Natural killer cell treated with Interleukin-12 subunit alpha and Interleukin-12 subunit beta and Interleukin-15 and Interleukin-18, amount 100 ng/mL, for 72 hours (primary cell): ENCODE measurements at regions not wholly inside any gene's neighbourhood (a gene's known extent, or its start where the extent isn't known, plus 50 kb on each side); places are given as distances from the start of the nearest gene placed in this dataset.

Experiments used
- ATAC-seq, 2 donors: fragments of 150-1000 bp; cut with Tn5 transposase in 1 of 2; sonication (Bioruptor Pico), chemical (Tn5 transposase) in 1 of 2; 2 replicates each; pipeline ENCODE4 v1.10.0; 2021
- DNase-seq: peaks from one replicate; pipeline ENCODE4 v3.0.0; 2022; ENCODE audit warnings: low spot score
- H3K27ac Mint-ChIP-seq, 2 donors: 1 replicate in 1 of 2; 2 replicates in 1 of 2; pipeline ENCODE4 v1.8.0; 2022; ENCODE audit warnings: mixed read lengths in 2 of 2, mild to moderate bottlenecking in 1 of 2, moderate library complexity in 1 of 2
- H3K27me3 Mint-ChIP-seq, 2 donors: 1 replicate in 1 of 2; 2 replicates in 1 of 2; pipeline ENCODE4 v1.8.0; 2022; ENCODE audit warnings: mixed read lengths in 2 of 2
- H3K36me3 Mint-ChIP-seq: one replicate; pipeline ENCODE4 v1.8.0; 2022; ENCODE audit warnings: mixed read lengths
- H3K4me1 Mint-ChIP-seq, 2 donors: 1 replicate in 1 of 2; 2 replicates in 1 of 2; pipeline ENCODE4 v1.8.0; 2022; ENCODE audit warnings: low read depth in 2 of 2, mixed read lengths in 2 of 2, mild to moderate bottlenecking in 1 of 2
- H3K4me3 Mint-ChIP-seq: one replicate; pipeline ENCODE4 v1.8.0; 2022; ENCODE audit warnings: mixed read lengths
- H3K9me3 Mint-ChIP-seq: 2 replicates; pipeline ENCODE4 v1.8.0; 2022; ENCODE audit warnings: mixed read lengths

- Mint-ChIP-seq H3K27me3 (no peaks in the 10 kb centered on the region), H3K4me3 (no peak overlapping the region), H3K27ac (no peak overlapping the region), H3K36me3 (peaks cover 5% of the 10 kb centered on the region), H3K4me1 (no peaks in the 10 kb centered on the region), H3K9me3 (peaks cover 3% of the 10 kb centered on the region)
- ATAC-seq: no peak
- no peak for DNase-seq
Measured at GRCh38 chr12:60096727-60097126, 500.9 kb downstream of the SLC16A7 start.

GRCh38 chr12:60100160-60100559 lies 504.3 kb downstream of the SLC16A7 start:
- H3K4me3 Mint-ChIP-seq: no peak overlapping the region
- DNase-seq (no peak), ATAC-seq (no peak)
- H3K36me3 Mint-ChIP-seq: peaks cover 5% of the 10 kb centered on the region
- H3K27ac Mint-ChIP-seq: no peak overlapping the region
- no peaks in the 10 kb centered on the region for H3K27me3 Mint-ChIP-seq
- peaks cover 6% of the 10 kb centered on the region for H3K9me3 Mint-ChIP-seq
- no peaks in the 10 kb centered on the region for H3K4me1 Mint-ChIP-seq

- DNase-seq (no peak), ATAC-seq (no peak)
- H3K27ac Mint-ChIP-seq: no peak overlapping the region
- peaks cover 5% of the 10 kb centered on the region for H3K36me3 Mint-ChIP-seq
- no peaks in the 10 kb centered on the region for H3K4me1 Mint-ChIP-seq
- no peaks in the 10 kb centered on the region for H3K27me3 Mint-ChIP-seq
- H3K9me3 Mint-ChIP-seq: peaks cover 6% of the 10 kb centered on the region
- H3K4me3 Mint-ChIP-seq: no peak overlapping the region
Measured at GRCh38 chr12:60100852-60101251, 505.0 kb downstream of the SLC16A7 start.

DNA sequence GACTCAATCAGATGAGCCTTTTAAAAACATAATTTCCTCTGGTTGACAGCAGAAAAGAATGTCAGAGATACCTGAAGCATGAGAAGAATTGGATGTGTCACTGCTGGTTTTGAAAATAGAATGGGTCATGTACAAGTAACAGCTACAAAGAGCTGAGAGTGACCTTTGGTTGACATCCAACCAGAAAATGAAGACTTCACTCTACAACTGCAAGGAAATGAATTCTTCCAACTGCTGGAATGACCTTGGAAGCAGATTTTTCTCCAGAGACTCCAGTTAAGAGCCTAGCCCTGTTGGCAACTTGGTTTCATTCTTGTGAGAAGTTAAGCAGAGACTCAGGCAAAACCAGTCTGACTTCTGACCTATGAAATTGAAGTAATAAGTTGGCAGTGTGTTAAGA lies 505.9 kb downstream of the SLC16A7 start:
- no peak for DNase-seq
- Mint-ChIP-seq H3K4me1 (no peaks in the 10 kb centered on the region), H3K9me3 (peaks cover 6% of the 10 kb centered on the region), H3K27me3 (no peaks in the 10 kb centered on the region), H3K4me3 (no peak overlapping the region), H3K36me3 (peaks cover 5% of the 10 kb centered on the region), H3K27ac (no peak overlapping the region)
- no peak for ATAC-seq

GRCh38 chr12:60106214-60106613 lies 510.4 kb downstream of the SLC16A7 start:
- no peak overlapping the region for H3K4me3 Mint-ChIP-seq
- ATAC-seq: no peak

DNA sequence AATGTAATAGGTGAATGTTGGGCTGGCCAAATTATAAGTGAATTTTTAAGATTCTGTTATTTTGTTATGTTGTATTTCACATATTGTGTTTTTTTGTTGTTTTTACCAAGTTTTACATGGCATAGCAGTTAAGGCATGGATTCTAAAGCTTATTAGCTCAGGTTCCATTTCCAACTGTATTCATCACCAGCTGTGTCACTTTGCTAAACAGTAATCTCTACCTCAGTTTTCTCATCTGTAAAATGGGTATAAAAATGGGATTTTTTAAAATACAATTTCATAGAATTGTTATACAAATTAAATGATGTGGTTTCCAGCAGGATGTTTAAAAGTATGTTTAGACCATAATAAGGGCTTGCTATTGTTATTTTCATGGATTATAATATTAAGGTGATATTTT lies 512.2 kb downstream of the SLC16A7 start:
- Mint-ChIP-seq H3K36me3 (no peaks in the 10 kb centered on the region), H3K4me1 (no peaks in the 10 kb centered on the region), H3K4me3 (no peak overlapping the region), H3K9me3 (peaks cover 3% of the 10 kb centered on the region), H3K27me3 (no peaks in the 10 kb centered on the region), H3K27ac (no peak overlapping the region)
- DNase-seq (no peak), ATAC-seq (no peak)

More at GRCh38 chr12:60106214-60106613, 510.4 kb downstream of the SLC16A7 start:
- H3K27ac Mint-ChIP-seq: no peak overlapping the region
- no peaks in the 10 kb centered on the region for H3K4me1 Mint-ChIP-seq
- no peaks in the 10 kb centered on the region for H3K27me3 Mint-ChIP-seq
- no peaks in the 10 kb centered on the region for H3K36me3 Mint-ChIP-seq
- DNase-seq: no peak
- peaks cover 3% of the 10 kb centered on the region for H3K9me3 Mint-ChIP-seq

DNA sequence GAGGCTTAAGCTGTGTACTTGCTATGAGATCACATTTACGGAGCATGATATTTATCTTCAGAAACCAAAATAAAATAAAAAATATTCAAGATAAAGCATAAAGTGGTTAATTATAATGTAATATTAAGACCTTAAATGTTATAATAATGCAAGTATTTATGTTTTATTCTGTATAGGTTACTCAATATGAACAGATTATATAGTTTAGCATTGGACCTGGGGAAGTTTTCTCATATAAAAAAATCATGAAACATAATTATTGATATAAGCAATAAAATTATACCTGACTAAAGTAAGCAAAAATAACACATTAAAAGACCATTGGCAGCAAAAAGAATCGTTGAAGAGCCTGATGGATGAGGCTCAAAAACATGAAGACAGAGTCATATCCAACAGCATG lies 516.2 kb downstream of the SLC16A7 start:
- Mint-ChIP-seq H3K4me1 (no peaks in the 10 kb centered on the region), H3K4me3 (no peak overlapping the region), H3K36me3 (peaks cover 10% of the 10 kb centered on the region), H3K9me3 (peaks cover 6% of the 10 kb centered on the region), H3K27ac (no peak overlapping the region), H3K27me3 (no peaks in the 10 kb centered on the region)
- DNase-seq (no peak), ATAC-seq (no peak)

DNA sequence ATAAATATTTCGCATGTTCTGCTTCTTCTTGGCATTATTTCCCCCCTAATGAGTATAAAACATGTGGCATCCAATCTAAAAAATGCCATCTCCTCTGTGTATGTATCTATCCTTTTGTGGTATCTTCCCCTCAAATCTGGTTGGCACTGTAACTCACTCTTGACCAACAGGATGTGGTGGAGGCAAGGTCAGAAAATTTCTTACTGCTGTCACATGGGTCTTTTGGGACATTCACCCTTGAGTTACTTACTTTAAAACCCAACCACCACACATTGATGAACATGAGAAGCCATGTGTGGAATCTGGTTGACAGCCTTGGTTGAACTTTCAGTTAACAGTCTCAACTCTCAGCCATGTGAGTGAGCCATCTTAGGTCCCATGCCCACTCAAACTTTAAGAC lies 516.9 kb downstream of the SLC16A7 start:
- Mint-ChIP-seq H3K4me1 (no peaks in the 10 kb centered on the region), H3K9me3 (peaks cover 9% of the 10 kb centered on the region), H3K27ac (no peak overlapping the region), H3K36me3 (peaks cover 10% of the 10 kb centered on the region), H3K4me3 (no peak overlapping the region), H3K27me3 (no peaks in the 10 kb centered on the region)
- ATAC-seq (no peak), DNase-seq (no peak)

- Mint-ChIP-seq H3K27ac (no peak overlapping the region), H3K4me1 (no peaks in the 10 kb centered on the region), H3K9me3 (peaks cover 11% of the 10 kb centered on the region), H3K36me3 (peaks cover 10% of the 10 kb centered on the region), H3K4me3 (no peak overlapping the region), H3K27me3 (no peaks in the 10 kb centered on the region)
- ATAC-seq: no peak
- no peak for DNase-seq
Measured at GRCh38 chr12:60114169-60114568, 518.3 kb downstream of the SLC16A7 start.

- no peaks in the 10 kb centered on the region for H3K4me1 Mint-ChIP-seq
- H3K36me3 Mint-ChIP-seq: peaks cover 10% of the 10 kb centered on the region
- H3K27me3 Mint-ChIP-seq: no peaks in the 10 kb centered on the region
- DNase-seq (no peak), ATAC-seq (no peak)
- no peak overlapping the region for H3K27ac Mint-ChIP-seq
- H3K9me3 Mint-ChIP-seq: peaks cover 17% of the 10 kb centered on the region
- no peak overlapping the region for H3K4me3 Mint-ChIP-seq
Measured at GRCh38 chr12:60119327-60119726, 523.5 kb downstream of the SLC16A7 start.

DNA sequence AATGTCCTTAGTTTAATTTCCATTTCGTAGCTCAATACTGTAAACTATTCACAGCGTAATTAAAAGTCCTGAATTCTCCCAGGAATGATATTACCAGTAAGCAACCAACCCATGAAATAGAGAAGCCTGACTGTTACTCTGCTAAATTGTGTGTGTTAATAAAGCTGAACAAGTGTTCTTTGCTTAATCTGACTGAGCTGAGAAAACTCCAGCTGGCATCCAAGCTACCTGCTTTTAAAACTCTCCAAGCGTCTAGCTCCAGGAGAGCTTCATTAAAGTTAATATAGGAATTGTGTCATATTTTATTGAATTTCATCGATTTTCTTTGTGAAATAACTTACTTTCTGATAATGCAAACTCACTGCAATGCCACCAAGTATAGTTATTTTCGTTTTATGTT lies 524.4 kb downstream of the SLC16A7 start:
- Mint-ChIP-seq H3K9me3 (peaks cover 18% of the 10 kb centered on the region), H3K4me1 (no peaks in the 10 kb centered on the region), H3K36me3 (peaks cover 10% of the 10 kb centered on the region), H3K4me3 (no peak overlapping the region), H3K27me3 (no peaks in the 10 kb centered on the region), H3K27ac (no peak overlapping the region)
- ATAC-seq: no peak
- DNase-seq: no peak

- no peak for ATAC-seq
- no peak overlapping the region for H3K27ac Mint-ChIP-seq
Measured at GRCh38 chr12:60123557-60123956, 527.7 kb downstream of the SLC16A7 start.

DNA sequence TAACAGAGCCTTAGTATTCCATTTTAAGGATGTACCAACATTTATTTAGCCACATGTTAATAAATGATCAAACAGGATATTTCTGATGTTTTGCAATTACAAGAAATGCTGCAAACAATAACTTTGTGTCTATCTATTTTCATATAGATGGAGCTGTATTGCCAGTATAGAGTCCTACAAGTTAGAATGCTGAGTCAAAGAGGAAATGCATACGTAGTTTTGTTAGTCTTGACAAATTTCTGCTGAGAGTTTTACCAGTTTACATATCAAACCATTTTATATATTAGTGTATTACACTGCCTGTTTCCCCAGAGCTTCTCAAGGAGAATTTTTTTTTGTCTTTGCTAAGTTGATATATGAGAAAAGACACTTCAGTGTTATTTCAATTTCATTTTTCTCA lies 541.7 kb downstream of the SLC16A7 start:
- Mint-ChIP-seq H3K4me1 (no peaks in the 10 kb centered on the region), H3K9me3 (peaks cover 15% of the 10 kb centered on the region), H3K27me3 (no peaks in the 10 kb centered on the region), H3K4me3 (no peak overlapping the region), H3K36me3 (peaks cover 4% of the 10 kb centered on the region), H3K27ac (no peak overlapping the region)
- ATAC-seq: no peak
- no peak for DNase-seq

More at GRCh38 chr12:60123557-60123956, 527.7 kb downstream of the SLC16A7 start:
- Mint-ChIP-seq H3K27me3 (no peaks in the 10 kb centered on the region), H3K4me1 (no peaks in the 10 kb centered on the region), H3K4me3 (no peak overlapping the region), H3K36me3 (peaks cover 7% of the 10 kb centered on the region), H3K9me3 (peaks cover 17% of the 10 kb centered on the region)
- no peak for DNase-seq

DNA sequence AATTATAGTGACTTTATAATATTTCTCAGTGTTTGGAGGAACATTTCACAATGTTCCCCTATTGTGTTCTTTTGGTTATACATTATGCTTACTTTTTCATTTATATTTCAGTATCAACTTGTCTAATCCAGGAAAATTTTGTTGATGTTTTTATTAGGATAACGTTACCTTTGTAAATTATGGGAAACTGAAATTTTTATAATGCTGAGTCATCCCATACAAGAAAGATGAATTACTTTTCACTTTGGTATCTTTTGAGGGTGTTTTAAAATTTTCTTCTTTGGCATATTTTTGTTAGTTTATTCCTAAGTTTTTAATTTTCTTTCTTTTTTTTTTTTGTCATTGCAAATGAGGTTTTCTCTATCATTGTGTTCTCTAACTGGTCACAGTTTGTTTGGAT lies 542.7 kb downstream of the SLC16A7 start:
- Mint-ChIP-seq H3K4me1 (no peaks in the 10 kb centered on the region), H3K27me3 (no peaks in the 10 kb centered on the region), H3K4me3 (no peak overlapping the region), H3K9me3 (peaks cover 14% of the 10 kb centered on the region), H3K27ac (no peak overlapping the region), H3K36me3 (peaks cover 6% of the 10 kb centered on the region)
- DNase-seq: no peak
- no peak for ATAC-seq

GRCh38 chr12:60144395-60144794 lies 548.6 kb downstream of the SLC16A7 start:
- Mint-ChIP-seq H3K36me3 (peaks cover 6% of the 10 kb centered on the region), H3K27ac (no peak overlapping the region)
- DNase-seq: no peak

More at GRCh38 chr12:60144395-60144794, 548.6 kb downstream of the SLC16A7 start:
- ATAC-seq: no peak
- Mint-ChIP-seq H3K9me3 (peaks cover 15% of the 10 kb centered on the region), H3K4me1 (no peaks in the 10 kb centered on the region), H3K27me3 (no peaks in the 10 kb centered on the region), H3K4me3 (no peak overlapping the region)
